OCI-LY1 (cell line): ENCODE measurements at regions not wholly inside any gene's neighbourhood (a gene's known extent, or its start where the extent isn't known, plus 50 kb on each side); places are given as distances from the start of the nearest gene placed in this dataset.

Experiments used
- H2AFZ ChIP-seq: fragments of 200-600 bp; sonication (generic), shearing (Covaris generic); 2 replicates; pipeline ENCODE4 v1.6.0; 2014; ENCODE audit warnings: antibody characterized with exemption, mild to moderate bottlenecking, low read length
- H3F3A ChIP-seq: fragments of 200-600 bp; sonication (generic), shearing (Covaris generic); 2 replicates; pipeline ENCODE4 v1.6.0; 2014; ENCODE audit warnings: mild to moderate bottlenecking, antibody characterized with exemption, low read length, moderate library complexity; ENCODE audit not compliant: insufficient read depth
- H3K27ac ChIP-seq: fragments of 200-600 bp; sonication (generic); 2 replicates; pipeline ENCODE4 v1.5.1; 2014; ENCODE audit warnings: low read length, mixed run types, mild to moderate bottlenecking, low read depth; ENCODE audit not compliant: poor library complexity, severe bottlenecking
- H3K27me3 ChIP-seq: fragments of 200-600 bp; sonication (generic); 2 replicates; pipeline ENCODE4 v1.6.0; 2014; ENCODE audit warnings: antibody characterized with exemption, mild to moderate bottlenecking, low read length, moderate library complexity; ENCODE audit not compliant: insufficient read depth
- H3K36me3 ChIP-seq: fragments of 200-600 bp; sonication (generic); 2 replicates; pipeline ENCODE4 v1.6.1; 2014; ENCODE audit warnings: mild to moderate bottlenecking, antibody characterized with exemption, low read length, moderate library complexity, mixed read lengths; ENCODE audit not compliant: insufficient read depth
- H3K4me1 ChIP-seq: fragments of 200-600 bp; sonication (generic); 2 replicates; pipeline ENCODE4 v1.5.1; 2014; ENCODE audit warnings: mild to moderate bottlenecking, low read length, moderate library complexity; ENCODE audit not compliant: insufficient read depth, severe bottlenecking
- H3K4me2 ChIP-seq: fragments of 200-600 bp; sonication (generic), shearing (Covaris generic); 2 replicates; pipeline ENCODE4 v1.6.1; 2014; ENCODE audit warnings: low read length
- H3K4me3 ChIP-seq: fragments of 200-600 bp; sonication (generic); 2 replicates; pipeline ENCODE4 v1.5.1; 2014; ENCODE audit warnings: low read length, low read depth, mild to moderate bottlenecking, mixed read lengths; ENCODE audit not compliant: poor library complexity, severe bottlenecking
- H3K79me2 ChIP-seq: fragments of 200-600 bp; shearing (Covaris generic); 2 replicates; pipeline ENCODE4 v1.6.1; 2016; ENCODE audit warnings: mixed run types, low read length, mixed read lengths; ENCODE audit not compliant: insufficient read depth
- H3K9ac ChIP-seq: fragments of 200-600 bp; sonication (generic), shearing (Covaris generic); 2 replicates; pipeline ENCODE4 v1.6.1; 2014; ENCODE audit warnings: mild to moderate bottlenecking, low read length, mixed read lengths
- H3K9me2 ChIP-seq: fragments of 200-600 bp; sonication (generic), shearing (Covaris generic); 2 replicates; pipeline ENCODE4 v1.6.1; 2014; ENCODE audit warnings: low read depth, mild to moderate bottlenecking, low read length, mixed read lengths
- H3K9me3 ChIP-seq: fragments of 200-600 bp; shearing (Covaris generic); 2 replicates; pipeline ENCODE4 v1.6.1; 2014; ENCODE audit warnings: low read length, mixed read lengths
- H4K20me1 ChIP-seq: fragments of 200-600 bp; sonication (generic), shearing (Covaris generic); 2 replicates; pipeline ENCODE4 v1.6.0; 2016; ENCODE audit warnings: mild to moderate bottlenecking, low read length; ENCODE audit not compliant: insufficient read depth
- EZH2 ChIP-seq: fragments of 200-600 bp; sonication (generic), shearing (Covaris generic); IDR thresholded peaks from 2 replicates; pipeline ENCODE4 v1.8.0; 2017; ENCODE audit warnings: borderline replicate concordance, mixed run types, mild to moderate bottlenecking, antibody characterized with exemption, low read length, moderate library complexity, mixed read lengths
- TF ChIP-seq, protein P1 (sequence below): fragments of 200-600 bp; sonication (generic), shearing (Covaris generic); IDR thresholded peaks from 2 replicates; pipeline ENCODE4 v1.5.1; 2017; ENCODE audit warnings: mild to moderate bottlenecking, antibody characterized with exemption, low read length, moderate library complexity, mixed read lengths

DNA sequence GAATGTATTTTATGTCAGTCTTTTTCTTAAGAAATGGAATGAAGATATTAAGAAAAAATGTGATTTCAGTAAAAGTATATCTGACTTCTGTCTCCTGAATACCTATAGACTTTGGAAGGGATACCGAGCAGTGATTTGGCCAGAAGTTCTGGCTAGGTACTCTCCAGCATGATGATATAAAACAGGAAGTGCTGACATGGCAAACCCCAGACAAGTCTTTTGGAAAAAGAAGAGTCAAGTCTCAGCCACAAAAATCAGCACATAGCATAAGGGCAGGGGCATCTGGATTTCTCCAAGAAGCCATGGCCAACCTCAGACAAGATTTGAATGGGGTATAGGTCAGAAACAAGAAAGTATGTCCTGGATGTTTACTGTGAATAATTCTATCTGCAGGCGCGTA, 643.3 kb upstream of the ARRDC4 start:
- Histone ChIP-seq H3K4me3 (no peak overlapping the region), H3K79me2 (no peaks in the 10 kb centered on the region), H3K9me2 (no peaks in the 10 kb centered on the region), H2AFZ (no peak overlapping the region), H3K9ac (no peak overlapping the region), H3K36me3 (no peaks in the 10 kb centered on the region), H3K4me1 (no peaks in the 10 kb centered on the region), H3K9me3 (no peaks in the 10 kb centered on the region), H3F3A (no peaks in the 10 kb centered on the region), H3K4me2 (no peak overlapping the region), H3K27me3 (no peaks in the 10 kb centered on the region), H3K27ac (no peak overlapping the region), H4K20me1 (no peaks in the 10 kb centered on the region)
- TF ChIP-seq EZH2, result no peak
- TF ChIP-seq, protein P1, sequence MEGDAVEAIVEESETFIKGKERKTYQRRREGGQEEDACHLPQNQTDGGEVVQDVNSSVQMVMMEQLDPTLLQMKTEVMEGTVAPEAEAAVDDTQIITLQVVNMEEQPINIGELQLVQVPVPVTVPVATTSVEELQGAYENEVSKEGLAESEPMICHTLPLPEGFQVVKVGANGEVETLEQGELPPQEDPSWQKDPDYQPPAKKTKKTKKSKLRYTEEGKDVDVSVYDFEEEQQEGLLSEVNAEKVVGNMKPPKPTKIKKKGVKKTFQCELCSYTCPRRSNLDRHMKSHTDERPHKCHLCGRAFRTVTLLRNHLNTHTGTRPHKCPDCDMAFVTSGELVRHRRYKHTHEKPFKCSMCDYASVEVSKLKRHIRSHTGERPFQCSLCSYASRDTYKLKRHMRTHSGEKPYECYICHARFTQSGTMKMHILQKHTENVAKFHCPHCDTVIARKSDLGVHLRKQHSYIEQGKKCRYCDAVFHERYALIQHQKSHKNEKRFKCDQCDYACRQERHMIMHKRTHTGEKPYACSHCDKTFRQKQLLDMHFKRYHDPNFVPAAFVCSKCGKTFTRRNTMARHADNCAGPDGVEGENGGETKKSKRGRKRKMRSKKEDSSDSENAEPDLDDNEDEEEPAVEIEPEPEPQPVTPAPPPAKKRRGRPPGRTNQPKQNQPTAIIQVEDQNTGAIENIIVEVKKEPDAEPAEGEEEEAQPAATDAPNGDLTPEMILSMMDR, result no peak

DNA sequence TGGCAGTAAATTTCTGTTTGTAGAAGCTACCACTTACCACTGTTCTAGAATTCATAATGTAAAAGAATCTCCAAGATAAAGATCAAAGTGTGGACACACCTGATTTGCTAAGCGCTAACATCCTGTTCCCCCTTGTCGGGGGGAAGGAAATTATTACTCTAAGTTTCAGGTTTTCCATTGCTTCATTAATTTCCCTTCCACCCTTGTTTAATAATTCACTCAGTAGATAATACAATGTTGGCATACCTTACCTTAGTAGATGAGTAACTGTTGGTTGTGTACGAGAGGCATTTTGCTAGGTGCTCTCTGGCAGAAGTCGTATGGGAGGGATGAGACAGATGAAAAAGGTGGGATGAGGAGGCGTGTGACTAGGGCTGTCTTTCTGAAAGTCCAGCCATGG, 641.2 kb upstream of the ARRDC4 start:
- no peak overlapping the region for H3K27ac ChIP-seq
- no peak overlapping the region for H2AFZ ChIP-seq
- no peak overlapping the region for H3K4me3 ChIP-seq
- H3K79me2 ChIP-seq, result no peaks in the 10 kb centered on the region
- no peaks in the 10 kb centered on the region for H3K9me3 ChIP-seq
- no peaks in the 10 kb centered on the region for H3K9me2 ChIP-seq
- H3K4me1 ChIP-seq, result no peaks in the 10 kb centered on the region
- no peak overlapping the region for H3K9ac ChIP-seq
- no peaks in the 10 kb centered on the region for H3K36me3 ChIP-seq
- H3F3A ChIP-seq, result no peaks in the 10 kb centered on the region
- no peak for TF ChIP-seq EZH2
- TF ChIP-seq, protein P1, result no peak
- no peak overlapping the region for H3K4me2 ChIP-seq
- no peaks in the 10 kb centered on the region for H3K27me3 ChIP-seq
- H4K20me1 ChIP-seq, result no peaks in the 10 kb centered on the region

GRCh38 chr15:97346221-97346620, 614.3 kb upstream of the ARRDC4 start:
- no peak overlapping the region for H3K4me2 ChIP-seq
- H3K9me2 ChIP-seq, result no peaks in the 10 kb centered on the region
- H3K9ac ChIP-seq, result no peak overlapping the region
- no peaks in the 10 kb centered on the region for H3K79me2 ChIP-seq
- no peaks in the 10 kb centered on the region for H4K20me1 ChIP-seq
- no peaks in the 10 kb centered on the region for H3K9me3 ChIP-seq
- no peaks in the 10 kb centered on the region for H3K4me1 ChIP-seq
- no peak overlapping the region for H2AFZ ChIP-seq
- no peak overlapping the region for H3K4me3 ChIP-seq
- no peaks in the 10 kb centered on the region for H3K27me3 ChIP-seq
- H3K27ac ChIP-seq, result no peak overlapping the region
- H3F3A ChIP-seq, result no peaks in the 10 kb centered on the region
- no peak for TF ChIP-seq EZH2
- TF ChIP-seq, protein P1, result no peak
- no peaks in the 10 kb centered on the region for H3K36me3 ChIP-seq
